ENCODE measurements at regions not wholly inside any gene's neighbourhood (a gene's known extent, or its start where the extent isn't known, plus 50 kb on each side); places are given as distances from the start of the nearest gene placed in this dataset.
"Not testable (repeated sequence)": the region's sequence is repeated elsewhere in the genome, so short reads cannot be mapped to it uniquely, and the experiment has no call there.

DNA sequence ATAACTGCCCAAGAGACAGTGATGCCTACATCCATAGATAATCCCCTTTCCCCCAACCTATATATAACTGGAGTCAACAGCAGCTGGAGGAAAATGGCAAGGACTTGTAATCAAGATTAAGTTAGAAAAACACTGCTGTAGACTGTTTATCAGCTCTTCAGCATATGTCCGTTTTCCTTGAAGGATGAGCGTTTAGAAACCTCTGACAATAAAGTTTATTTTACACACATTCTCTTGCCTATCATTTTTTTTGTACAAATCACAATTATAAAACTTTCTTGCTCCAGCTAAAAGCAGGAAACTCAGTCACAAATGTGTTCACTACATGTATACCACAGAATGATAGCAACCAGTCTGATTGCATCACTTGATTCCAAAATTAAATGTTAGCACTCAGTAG lies 50.8 kb downstream of the PPIAL4G start:
- TF ChIP-seq, protein P1, sequence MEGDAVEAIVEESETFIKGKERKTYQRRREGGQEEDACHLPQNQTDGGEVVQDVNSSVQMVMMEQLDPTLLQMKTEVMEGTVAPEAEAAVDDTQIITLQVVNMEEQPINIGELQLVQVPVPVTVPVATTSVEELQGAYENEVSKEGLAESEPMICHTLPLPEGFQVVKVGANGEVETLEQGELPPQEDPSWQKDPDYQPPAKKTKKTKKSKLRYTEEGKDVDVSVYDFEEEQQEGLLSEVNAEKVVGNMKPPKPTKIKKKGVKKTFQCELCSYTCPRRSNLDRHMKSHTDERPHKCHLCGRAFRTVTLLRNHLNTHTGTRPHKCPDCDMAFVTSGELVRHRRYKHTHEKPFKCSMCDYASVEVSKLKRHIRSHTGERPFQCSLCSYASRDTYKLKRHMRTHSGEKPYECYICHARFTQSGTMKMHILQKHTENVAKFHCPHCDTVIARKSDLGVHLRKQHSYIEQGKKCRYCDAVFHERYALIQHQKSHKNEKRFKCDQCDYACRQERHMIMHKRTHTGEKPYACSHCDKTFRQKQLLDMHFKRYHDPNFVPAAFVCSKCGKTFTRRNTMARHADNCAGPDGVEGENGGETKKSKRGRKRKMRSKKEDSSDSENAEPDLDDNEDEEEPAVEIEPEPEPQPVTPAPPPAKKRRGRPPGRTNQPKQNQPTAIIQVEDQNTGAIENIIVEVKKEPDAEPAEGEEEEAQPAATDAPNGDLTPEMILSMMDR (IDR thresholded peaks at IDR 0.05; ENCODE audit: poor library complexity): not testable (repeated sequence)
- TF ChIP-seq EZH2 (IDR thresholded peaks at IDR 0.05; ENCODE audit: borderline replicate concordance); EZH2phosphoT487 (IDR thresholded peaks at IDR 0.05; ENCODE audit: low read depth, severe bottlenecking, unreplicated experiment): not testable (repeated sequence)
